ENCODE measurements at regions not wholly inside any gene's neighbourhood (a gene's known extent, or its start where the extent isn't known, plus 50 kb on each side); places are given as distances from the start of the nearest gene placed in this dataset.

GRCh38 chr14:22202313-22202712, 386.7 kb downstream of the DAD1 start:
- TF ChIP-seq CTCF (IDR thresholded peaks at IDR 0.05) (no peak), EP300 (IDR thresholded peaks at IDR 0.05; ENCODE audit: low read depth) (no peak), POLR2A (IDR thresholded peaks at IDR 0.05) (no peak), POLR2AphosphoS5 (IDR thresholded peaks at IDR 0.05) (no peak)
